ENCODE measurements at regions not wholly inside any gene's neighbourhood (a gene's known extent, or its start where the extent isn't known, plus 50 kb on each side); places are given as distances from the start of the nearest gene placed in this dataset.
A peak's percentile ranks its signal among the peaks of the same experiment; 100 is the strongest.
"Not testable (repeated sequence)": the region's sequence is repeated elsewhere in the genome, so short reads cannot be mapped to it uniquely, and the experiment has no call there.

GRCh38 chr5:111626473-111627148, 114.3 kb upstream of the STARD4 start:
- 95% methylated on average over 2 of the region's 2 CpGs for WGBS

DNA sequence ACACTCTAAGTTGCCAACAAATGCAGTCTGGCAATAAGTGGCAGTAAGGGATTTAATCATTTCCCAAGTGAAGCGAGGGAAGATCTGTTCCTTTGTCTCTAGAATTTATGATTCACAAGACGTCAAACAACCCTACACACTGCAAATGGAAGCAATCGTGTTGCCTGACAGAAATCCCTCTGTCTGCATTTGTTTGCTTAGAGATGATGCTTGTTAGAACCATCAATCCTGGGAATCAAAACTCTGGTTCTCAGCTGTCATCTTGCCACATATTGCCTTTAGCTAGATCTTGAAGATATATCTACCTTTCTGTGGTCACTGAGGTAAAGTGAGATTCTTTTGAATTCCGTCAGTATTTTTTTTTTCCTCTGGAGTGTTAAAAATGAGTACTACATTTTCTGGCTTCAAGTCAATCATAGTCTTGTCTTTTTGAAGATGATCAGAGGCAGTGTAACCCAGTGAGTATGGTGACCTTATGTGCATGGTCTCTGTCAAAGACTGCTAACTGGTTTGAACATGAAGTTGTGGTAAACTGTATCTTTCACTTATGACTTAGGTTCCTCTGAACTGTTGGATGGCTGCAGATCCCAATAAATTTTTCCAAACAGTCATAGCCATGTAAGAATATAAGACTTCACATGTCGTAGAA, 106.4 kb upstream of the STARD4 start:
- no peak overlapping the region for H3K27ac ChIP-seq (ENCODE audit: low read depth in 1 of 2, low read length in 2 of 2)
- WGBS: 94% methylated on average over 5 of the region's 5 CpGs
- no peak overlapping the region for H3K4me3 ChIP-seq (ENCODE audit: low read depth in 1 of 3, low read length in 3 of 3)
- DNase-seq (ENCODE audit: low spot score): no peak
- TF ChIP-seq, protein P1, sequence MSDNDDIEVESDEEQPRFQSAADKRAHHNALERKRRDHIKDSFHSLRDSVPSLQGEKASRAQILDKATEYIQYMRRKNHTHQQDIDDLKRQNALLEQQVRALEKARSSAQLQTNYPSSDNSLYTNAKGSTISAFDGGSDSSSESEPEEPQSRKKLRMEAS (IDR thresholded peaks at IDR 0.05): no peak
- no peak for TF ChIP-seq RAD21 (IDR thresholded peaks at IDR 0.05)
- TF ChIP-seq ZBTB33 (IDR thresholded peaks at IDR 0.05): no peak
- no peaks in the 10 kb centered on the region for H3K4me1 ChIP-seq (ENCODE audit: control insufficient read depth in 4 of 4, insufficient read depth in 4 of 4, low read length in 3 of 4)
- no peaks in the 10 kb centered on the region for H3K9me3 ChIP-seq (ENCODE audit: control insufficient read depth in 4 of 4, low read length in 3 of 4)
- no peaks in the 10 kb centered on the region for H3K36me3 ChIP-seq (ENCODE audit: control insufficient read depth in 4 of 4, insufficient read depth in 3 of 4, low read depth in 1 of 4, low read length in 3 of 4)
- H3K27me3 ChIP-seq (ENCODE audit: control insufficient read depth in 4 of 4, insufficient read depth in 4 of 4, low read length in 3 of 4): no peaks in the 10 kb centered on the region
- H3K9ac ChIP-seq (ENCODE audit: low read depth in 1 of 2, low read length in 2 of 2): no peak overlapping the region

More at GRCh38 chr5:111626473-111627148, 114.3 kb upstream of the STARD4 start:
- Histone ChIP-seq H3K4me3 (ENCODE audit: low read depth in 1 of 3, low read length in 3 of 3) (no peak overlapping the region), H3K36me3 (ENCODE audit: control insufficient read depth in 4 of 4, insufficient read depth in 3 of 4, low read depth in 1 of 4, low read length in 3 of 4) (no peaks in the 10 kb centered on the region), H3K4me1 (ENCODE audit: control insufficient read depth in 4 of 4, insufficient read depth in 4 of 4, low read length in 3 of 4) (peaks cover 1 to 6% (median 4%) of the 10 kb centered on the region in 4 donors), H3K27me3 (ENCODE audit: control insufficient read depth in 4 of 4, insufficient read depth in 4 of 4, low read length in 3 of 4) (no peaks in the 10 kb centered on the region), H3K9me3 (ENCODE audit: control insufficient read depth in 4 of 4, low read length in 3 of 4) (no peaks in the 10 kb centered on the region), H3K27ac (ENCODE audit: low read depth in 1 of 2, low read length in 2 of 2) (no peak overlapping the region), H3K9ac (ENCODE audit: low read depth in 1 of 2, low read length in 2 of 2) (no peak overlapping the region)
- TF ChIP-seq ATF3 (IDR thresholded peaks at IDR 0.05) (no peak), HNF4A (conservative IDR thresholded peaks at IDR 0.05) (peak; percentile 76 to 86), SP1 (IDR thresholded peaks at IDR 0.05) (peak; percentile 9), TAF1 (conservative IDR thresholded peaks at IDR 0.05) (no peak), RXRA (IDR thresholded peaks at IDR 0.05) (peak; percentile 51 to 57), NR2F2 (IDR thresholded peaks at IDR 0.05) (no peak)
- DNase-seq (ENCODE audit: low spot score): no peak

DNA sequence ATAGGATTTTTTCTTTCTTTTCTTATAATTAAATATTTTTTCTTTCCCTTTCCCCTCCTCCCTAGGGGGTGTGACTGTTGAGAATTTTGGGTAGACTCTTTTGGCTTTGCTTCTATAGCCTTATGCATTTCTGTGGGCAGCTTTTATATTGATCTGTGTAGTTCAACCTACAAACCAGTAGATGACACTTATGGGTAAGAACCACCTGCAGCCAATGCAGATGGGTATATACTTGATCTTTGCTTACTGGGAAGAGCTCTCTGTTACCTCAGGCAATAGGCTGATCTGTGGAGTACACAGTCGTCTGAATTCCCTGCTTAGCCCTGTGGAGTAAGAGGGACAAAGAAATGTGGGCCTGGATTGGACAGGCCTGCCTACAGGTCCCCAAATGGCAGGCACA, 102.7 kb upstream of the STARD4 start:
- 45% methylated on average over 1 of the region's 1 CpG for WGBS
- H3K4me1 ChIP-seq (ENCODE audit: control insufficient read depth in 4 of 4, insufficient read depth in 4 of 4, low read length in 3 of 4): no peaks in the 10 kb centered on the region
- no peak overlapping the region for H3K4me3 ChIP-seq (ENCODE audit: low read depth in 1 of 3, low read length in 3 of 3)
- no peak overlapping the region for H3K9ac ChIP-seq (ENCODE audit: low read depth in 1 of 2, low read length in 2 of 2)
- no peak overlapping the region for H3K27ac ChIP-seq (ENCODE audit: low read depth in 1 of 2, low read length in 2 of 2)
- no peaks in the 10 kb centered on the region for H3K36me3 ChIP-seq (ENCODE audit: control insufficient read depth in 4 of 4, insufficient read depth in 3 of 4, low read depth in 1 of 4, low read length in 3 of 4)
- no peaks in the 10 kb centered on the region for H3K27me3 ChIP-seq (ENCODE audit: control insufficient read depth in 4 of 4, insufficient read depth in 4 of 4, low read length in 3 of 4)
- no peaks in the 10 kb centered on the region for H3K9me3 ChIP-seq (ENCODE audit: control insufficient read depth in 4 of 4, low read length in 3 of 4)
- DNase-seq (ENCODE audit: low spot score): no peak
- TF ChIP-seq GABPA (IDR thresholded peaks at IDR 0.05 in 1 of 2, conservative IDR thresholded peaks at IDR 0.05 in 1 of 2) (no peak), RAD21 (IDR thresholded peaks at IDR 0.05) (peak; percentile 64 to 67), CTCF (IDR thresholded peaks at IDR 0.05; ENCODE audit: low read depth, low read length, missing input control) (peak; percentile 28)

DNA sequence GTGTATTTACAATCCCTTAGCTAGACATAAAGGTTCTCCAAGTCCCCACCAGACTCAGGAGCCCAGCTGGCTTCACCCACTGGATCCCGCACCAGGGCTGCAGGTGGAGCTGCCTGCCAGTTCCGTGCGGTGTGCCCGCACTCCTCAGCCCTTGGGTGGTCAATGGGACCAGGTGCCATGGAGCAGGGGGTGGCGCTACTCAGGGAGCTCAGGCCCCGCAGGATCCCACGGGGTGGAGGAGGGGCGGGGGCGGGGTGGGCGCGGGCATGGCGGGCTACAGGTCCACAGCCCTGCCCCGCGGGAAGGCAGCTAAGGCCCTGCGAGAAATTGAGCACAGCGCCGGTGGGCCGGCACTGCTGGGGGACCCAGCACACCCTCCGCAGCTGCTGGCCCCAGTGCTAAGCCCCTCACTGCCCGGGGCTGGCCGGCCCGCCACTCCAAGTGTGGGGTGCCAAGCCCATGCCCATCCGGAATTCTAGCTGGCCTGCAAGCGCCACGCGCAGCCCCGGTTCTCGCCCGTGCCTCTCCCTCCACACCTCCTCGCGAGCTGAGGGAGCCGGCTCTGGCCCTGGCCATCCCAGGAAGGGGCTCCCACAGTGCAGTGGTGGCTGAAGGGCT, 99.8 kb upstream of the STARD4 start:
- not testable (repeated sequence) for H3K9ac ChIP-seq (ENCODE audit: low read depth in 1 of 2, low read length in 2 of 2); H3K9me3 ChIP-seq (ENCODE audit: control insufficient read depth in 4 of 4, low read length in 3 of 4); H3K4me1 ChIP-seq (ENCODE audit: control insufficient read depth in 4 of 4, insufficient read depth in 4 of 4, low read length in 3 of 4); H3K27me3 ChIP-seq (ENCODE audit: control insufficient read depth in 4 of 4, insufficient read depth in 4 of 4, low read length in 3 of 4); DNase-seq (ENCODE audit: low spot score); H3K27ac ChIP-seq (ENCODE audit: low read depth in 1 of 2, low read length in 2 of 2); H3K36me3 ChIP-seq (ENCODE audit: control insufficient read depth in 4 of 4, insufficient read depth in 3 of 4, low read depth in 1 of 4, low read length in 3 of 4); H3K4me3 ChIP-seq (ENCODE audit: low read depth in 1 of 3, low read length in 3 of 3)
- WGBS: 92% methylated on average over 32 of the region's 32 CpGs

Measured in liver (tissue), 8 donors.